Gastrocnemius medialis (tissue), 4 donors: ENCODE measurements at regions not wholly inside any gene's neighbourhood (a gene's known extent, or its start where the extent isn't known, plus 50 kb on each side); places are given as distances from the start of the nearest gene placed in this dataset.
"Not testable (repeated sequence)": the region's sequence is repeated elsewhere in the genome, so short reads cannot be mapped to it uniquely, and the experiment has no call there.

Source experiments
- ATAC-seq, 2 donors: fragments of 150-250 bp; one replicate each; pipeline ENCODE4 v1.9.1; 2016
- DNase-seq, 2 donors: peaks; one replicate each; pipeline ENCODE4 v3.0.0-alpha.2; 2019
- H3K27ac ChIP-seq, 4 donors: fragments of 200-600 bp; sonication (generic); 1 replicate in 1 of 4; 2 replicates in 3 of 4; pipeline ENCODE4 v1.5.1; 2016 to 2018; ENCODE audit warnings: mild to moderate bottlenecking in 2 of 4, moderate library complexity in 1 of 4
- H3K27me3 ChIP-seq, 3 donors: fragments of 200-600 bp; sonication (generic) in 2 of 3; 1 replicate in 1 of 3; 2 replicates in 2 of 3; pipeline versions ENCODE4 v1.5.1 to v1.6.0; 2016 to 2019; ENCODE audit warnings: mild to moderate bottlenecking in 1 of 3, moderate library complexity in 1 of 3
- H3K36me3 ChIP-seq, 2 donors: fragments of 200-600 bp; sonication (generic) in 1 of 2; one replicate each; pipeline ENCODE4 v1.5.1; 2017 to 2018
- H3K4me1 ChIP-seq, 2 donors: fragments of 200-600 bp; sonication (generic) in 1 of 2; one replicate each; pipeline ENCODE4 v1.5.1; 2016 to 2017; ENCODE audit warnings: mild to moderate bottlenecking in 2 of 2
- H3K4me3 ChIP-seq, 4 donors: fragments of 200-600 bp; sonication (generic) in 3 of 4; 1 replicate in 1 of 4; 2 replicates in 3 of 4; pipeline ENCODE4 v1.5.1; 2016 to 2019; ENCODE audit warnings: mild to moderate bottlenecking in 2 of 4
- H3K9me3 ChIP-seq, 3 donors: fragments of 200-600 bp; sonication (generic) in 2 of 3; 1 replicate in 1 of 3; 2 replicates in 2 of 3; pipeline ENCODE4 v1.5.1; 2016 to 2019
- POLR2A ChIP-seq, 2 donors: fragments of 450-650 bp; IDR thresholded peaks; one replicate each; pipeline ENCODE4 v1.6.1; 2017; ENCODE audit warnings: antibody characterized with exemption in 2 of 2, mild to moderate bottlenecking in 2 of 2, moderate library complexity in 2 of 2
- in situ Hi-C, 4 donors: fragments of 200-750 bp; cut with MboI; loops; one replicate each; pipeline versions ENCODE4 v1.15.0 to v1.8.0; 2017; ENCODE audit warnings: low sequenced_read_pairs in 4 of 4
- intact Hi-C: fragments of 100-400 bp; cut with DNase I; formaldehyde crosslinking; loops from one replicate; pipeline ENCODE4 v1.15.1; 2023; ENCODE audit warnings: low total_unique reads
- TF ChIP-seq, protein P1 (sequence below), 5 experiments: fragments of 450-650 bp in 3 of 5; fragments of 200-600 bp in 2 of 5; sonication (generic) in 2 of 5; IDR thresholded peaks in 4 of 5; conservative IDR thresholded peaks in 1 of 5; 1 replicate in 4 of 5; 2 replicates in 1 of 5; pipeline ENCODE4 v1.5.1; 2016 to 2019; ENCODE audit warnings: antibody characterized with exemption in 5 of 5, mild to moderate bottlenecking in 3 of 5, moderate library complexity in 3 of 5

DNA sequence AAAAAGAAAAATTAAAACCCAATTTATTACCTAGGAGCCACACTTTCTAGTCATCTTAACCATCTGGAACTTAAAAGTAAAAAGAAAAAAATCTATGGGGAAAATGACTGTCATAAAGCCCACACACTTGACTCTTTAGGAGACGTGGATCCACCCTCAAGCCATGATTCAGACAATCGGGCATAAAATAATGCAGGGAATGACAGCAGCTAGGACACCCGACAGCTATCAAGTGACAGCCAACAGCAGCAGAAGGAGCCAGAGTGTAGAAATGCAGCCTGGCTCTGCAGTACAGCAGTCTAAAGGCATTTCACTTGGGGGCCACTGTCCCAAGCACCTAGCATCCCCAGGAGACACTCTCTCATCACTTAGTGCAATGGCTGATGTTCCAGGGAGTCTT is 226.9 kb downstream of the CAAP1 start:
- TF ChIP-seq, protein P1, sequence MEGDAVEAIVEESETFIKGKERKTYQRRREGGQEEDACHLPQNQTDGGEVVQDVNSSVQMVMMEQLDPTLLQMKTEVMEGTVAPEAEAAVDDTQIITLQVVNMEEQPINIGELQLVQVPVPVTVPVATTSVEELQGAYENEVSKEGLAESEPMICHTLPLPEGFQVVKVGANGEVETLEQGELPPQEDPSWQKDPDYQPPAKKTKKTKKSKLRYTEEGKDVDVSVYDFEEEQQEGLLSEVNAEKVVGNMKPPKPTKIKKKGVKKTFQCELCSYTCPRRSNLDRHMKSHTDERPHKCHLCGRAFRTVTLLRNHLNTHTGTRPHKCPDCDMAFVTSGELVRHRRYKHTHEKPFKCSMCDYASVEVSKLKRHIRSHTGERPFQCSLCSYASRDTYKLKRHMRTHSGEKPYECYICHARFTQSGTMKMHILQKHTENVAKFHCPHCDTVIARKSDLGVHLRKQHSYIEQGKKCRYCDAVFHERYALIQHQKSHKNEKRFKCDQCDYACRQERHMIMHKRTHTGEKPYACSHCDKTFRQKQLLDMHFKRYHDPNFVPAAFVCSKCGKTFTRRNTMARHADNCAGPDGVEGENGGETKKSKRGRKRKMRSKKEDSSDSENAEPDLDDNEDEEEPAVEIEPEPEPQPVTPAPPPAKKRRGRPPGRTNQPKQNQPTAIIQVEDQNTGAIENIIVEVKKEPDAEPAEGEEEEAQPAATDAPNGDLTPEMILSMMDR (IDR thresholded peaks at IDR 0.05 in 4 of 5, conservative IDR thresholded peaks at IDR 0.05 in 1 of 5): no peak
- TF ChIP-seq POLR2A (IDR thresholded peaks at IDR 0.05): no peak
- Histone ChIP-seq H3K9me3 (no peaks in the 10 kb centered on the region), H3K4me3 (no peak overlapping the region), H3K36me3 (no peaks in the 10 kb centered on the region), H3K4me1 (no peaks in the 10 kb centered on the region), H3K27me3 (no peaks in the 10 kb centered on the region), H3K27ac (no peak overlapping the region)
- DNase-seq (no peak), ATAC-seq (no peak)
- in situ Hi-C loops (loop anchor here in 1 of 4 donors (25.0 kb wide), 1 partner anchor 103 kb away; no protein-coding TSS in a partner anchor), intact Hi-C loops (no loop called here)

DNA sequence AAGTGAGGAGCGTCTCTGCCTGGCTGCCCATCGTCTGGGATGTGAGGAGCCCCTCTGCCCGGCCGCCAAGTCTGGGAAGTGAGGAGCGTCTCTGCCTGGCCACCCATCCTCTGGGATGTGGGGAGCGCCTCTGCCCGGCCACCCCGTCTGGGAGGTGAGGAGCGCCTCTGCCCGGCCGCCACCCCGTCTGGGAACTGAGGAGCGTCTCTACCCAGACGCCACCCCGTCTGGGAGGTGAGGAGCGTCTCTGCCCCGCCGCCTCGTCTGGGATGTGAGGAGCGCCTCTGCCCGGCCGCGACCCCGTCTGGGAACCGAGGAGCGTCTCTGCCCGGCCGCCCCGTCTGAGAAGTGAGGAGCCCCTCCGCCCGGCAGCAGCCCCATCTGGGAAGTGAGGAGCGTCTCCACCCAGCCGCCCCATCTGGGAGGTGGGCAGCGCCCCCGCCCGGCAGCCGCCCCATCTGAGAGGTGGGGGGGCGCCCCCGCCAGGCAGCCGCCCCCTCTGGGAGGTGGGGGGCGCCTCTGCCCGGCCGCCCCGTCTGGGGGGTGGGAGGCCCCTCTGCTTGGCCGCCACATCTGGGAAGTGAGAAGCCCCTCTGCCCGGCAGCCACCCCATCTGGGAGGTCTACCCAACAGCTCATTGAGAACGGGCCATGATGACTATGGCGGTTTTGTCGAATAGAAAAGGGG is 228.4 kb downstream of the CAAP1 start:
- H3K4me3 ChIP-seq, H3K27me3 ChIP-seq, H3K36me3 ChIP-seq, ATAC-seq, intact Hi-C loops, H3K4me1 ChIP-seq, H3K9me3 ChIP-seq, H3K27ac ChIP-seq, DNase-seq: not testable (repeated sequence)
- in situ Hi-C loops: loop anchor here in 1 of 4 donors (25.0 kb wide), 1 partner anchor 102 kb away; no protein-coding TSS in a partner anchor

DNA sequence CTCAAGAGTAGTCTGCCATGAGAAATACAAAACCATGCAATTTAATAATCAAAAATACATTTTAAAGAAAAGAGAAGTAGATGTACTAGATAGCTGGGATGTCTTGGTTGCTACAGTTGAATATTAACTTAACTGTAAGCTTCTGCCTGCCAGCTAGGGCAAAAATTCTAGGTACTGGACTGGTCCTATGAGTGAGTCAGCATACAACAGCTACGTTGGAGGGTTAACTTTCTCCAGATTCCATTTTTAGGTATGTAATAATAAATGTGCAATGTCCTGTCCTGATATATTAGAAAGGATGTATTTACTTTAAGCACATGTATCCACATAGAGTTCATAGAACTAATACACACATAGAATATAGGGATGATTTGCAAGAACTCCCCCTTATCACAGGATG is 230.1 kb downstream of the CAAP1 start:
- in situ Hi-C loops (loop anchor here in 1 of 4 donors (25.0 kb wide), 1 partner anchor 100 kb away; no protein-coding TSS in a partner anchor), intact Hi-C loops (no loop called here)
- TF ChIP-seq, protein P1 (IDR thresholded peaks at IDR 0.05 in 4 of 5, conservative IDR thresholded peaks at IDR 0.05 in 1 of 5): no peak
- TF ChIP-seq POLR2A (IDR thresholded peaks at IDR 0.05): no peak
- DNase-seq: no peak
- Histone ChIP-seq H3K9me3 (no peaks in the 10 kb centered on the region), H3K27ac (no peak overlapping the region), H3K36me3 (no peaks in the 10 kb centered on the region), H3K27me3 (no peaks in the 10 kb centered on the region), H3K4me1 (no peaks in the 10 kb centered on the region), H3K4me3 (no peak overlapping the region)
- no peak for ATAC-seq

DNA sequence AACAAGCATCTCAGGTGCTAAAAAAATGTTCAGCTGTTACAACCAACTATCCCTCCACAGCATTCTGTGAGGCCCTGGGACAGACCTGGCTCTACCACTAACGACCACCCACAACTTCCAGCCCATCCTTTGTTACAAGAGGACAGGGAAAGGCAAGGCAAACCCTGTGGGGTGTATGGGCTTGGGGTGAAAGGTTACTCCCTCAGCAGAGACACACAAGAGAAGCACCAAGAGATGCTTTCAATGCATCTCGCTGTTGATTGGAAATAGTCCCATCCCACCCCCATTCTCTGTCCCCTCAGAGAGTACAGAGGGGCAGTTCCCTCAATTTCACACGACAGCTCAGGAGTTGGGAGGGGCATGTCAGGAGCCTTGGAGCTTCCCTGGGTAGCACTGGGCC is 234.1 kb downstream of the CAAP1 start:
- no peak overlapping the region for H3K4me3 ChIP-seq
- no peaks in the 10 kb centered on the region for H3K4me1 ChIP-seq
- H3K9me3 ChIP-seq: no peaks in the 10 kb centered on the region
- no peaks in the 10 kb centered on the region for H3K27me3 ChIP-seq
- no peak for TF ChIP-seq POLR2A (IDR thresholded peaks at IDR 0.05)
- TF ChIP-seq, protein P1 (IDR thresholded peaks at IDR 0.05 in 4 of 5, conservative IDR thresholded peaks at IDR 0.05 in 1 of 5): no peak
- ATAC-seq (no peak), DNase-seq (no peak)
- in situ Hi-C loops (loop anchor here in 1 of 4 donors (25.0 kb wide), 1 partner anchor 96 kb away; no protein-coding TSS in a partner anchor), intact Hi-C loops (no loop called here)
- no peak overlapping the region for H3K27ac ChIP-seq
- no peaks in the 10 kb centered on the region for H3K36me3 ChIP-seq

DNA sequence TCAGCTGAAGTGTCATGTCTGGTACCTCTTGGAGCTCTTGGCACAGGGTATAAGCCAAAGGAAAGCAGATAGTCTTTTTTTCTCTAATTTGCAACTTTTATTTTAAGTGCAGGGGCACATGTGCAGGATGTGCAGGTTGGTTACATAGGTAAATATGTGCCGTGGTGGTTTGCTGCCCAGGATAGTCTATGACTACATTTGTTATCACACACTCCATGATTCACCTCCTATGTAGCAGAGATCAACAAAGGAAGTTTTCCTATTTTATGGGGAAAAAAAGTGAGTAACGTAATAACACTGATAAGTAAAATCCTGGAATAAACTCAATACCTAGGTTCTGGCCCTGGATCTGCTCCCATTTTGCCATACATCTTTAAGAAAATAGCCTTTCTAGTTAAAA is 234.6 kb downstream of the CAAP1 start:
- Histone ChIP-seq H3K36me3 (no peaks in the 10 kb centered on the region), H3K27ac (no peak overlapping the region), H3K27me3 (no peaks in the 10 kb centered on the region), H3K4me3 (no peak overlapping the region), H3K9me3 (no peaks in the 10 kb centered on the region), H3K4me1 (no peaks in the 10 kb centered on the region)
- no peak for DNase-seq
- ATAC-seq: no peak
- intact Hi-C loops: no loop called here
- TF ChIP-seq POLR2A (IDR thresholded peaks at IDR 0.05): no peak
- TF ChIP-seq, protein P1 (IDR thresholded peaks at IDR 0.05 in 4 of 5, conservative IDR thresholded peaks at IDR 0.05 in 1 of 5): no peak
- in situ Hi-C loops: loop anchor here in 1 of 4 donors (25.0 kb wide), 1 partner anchor 96 kb away; no protein-coding TSS in a partner anchor
